GM21576 (cell line): ENCODE measurements at regions not wholly inside any gene's neighbourhood (a gene's known extent, or its start where the extent isn't known, plus 50 kb on each side); places are given as distances from the start of the nearest gene placed in this dataset.

Experiments used
- ATAC-seq: cut with Tn5 transposase; IDR thresholded peaks from one replicate; pipeline ENCODE4 v1.9.1; 2021; ENCODE audit warnings: mild to moderate bottlenecking, moderate library complexity; ENCODE audit not compliant: unreplicated experiment

- no peak for ATAC-seq
Measured at GRCh38 chr20:50242548-50242862, 51.9 kb downstream of the CEBPB start.

- ATAC-seq = no peak
Measured at GRCh38 chr20:50242863-50243609, 52.4 kb downstream of the CEBPB start.

GRCh38 chr20:50243610-50244351 is 53.2 kb downstream of the CEBPB start:
- ATAC-seq = no peak

GRCh38 chr20:50244352-50245149 is 53.9 kb downstream of the CEBPB start:
- ATAC-seq = no peak

- no peak for ATAC-seq
Measured at GRCh38 chr20:50245498-50246366, 55.1 kb downstream of the CEBPB start.

GRCh38 chr20:50246367-50247195 is 56.0 kb downstream of the CEBPB start:
- no peak for ATAC-seq

GRCh38 chr20:50247196-50248094 is 56.8 kb downstream of the CEBPB start:
- ATAC-seq = no peak

GRCh38 chr20:50248104-50248641 is 57.5 kb downstream of the CEBPB start:
- no peak for ATAC-seq

- no peak for ATAC-seq
Measured at GRCh38 chr20:50249447-50250388, 59.1 kb downstream of the CEBPB start.

GRCh38 chr20:50250679-50251382 is 60.2 kb downstream of the CEBPB start:
- no peak for ATAC-seq

GRCh38 chr20:50251383-50251748 is 60.7 kb downstream of the CEBPB start:
- ATAC-seq = no peak

- no peak for ATAC-seq
Measured at GRCh38 chr20:50251992-50252511, 61.4 kb downstream of the CEBPB start.

- ATAC-seq = no peak
Measured at GRCh38 chr20:50252701-50253100, 62.1 kb downstream of the CEBPB start.

- ATAC-seq = no peak
Measured at GRCh38 chr20:50253101-50253500, 62.5 kb downstream of the CEBPB start.

GRCh38 chr20:50254466-50255079 is 63.9 kb downstream of the CEBPB start:
- ATAC-seq = no peak

- no peak for ATAC-seq
Measured at GRCh38 chr20:50256577-50256976, 65.9 kb downstream of the CEBPB start.
